ENCODE measurements at regions not wholly inside any gene's neighbourhood (a gene's known extent, or its start where the extent isn't known, plus 50 kb on each side); places are given as distances from the start of the nearest gene placed in this dataset.
"Not testable (repeated sequence)": the region's sequence is repeated elsewhere in the genome, so short reads cannot be mapped to it uniquely, and the experiment has no call there.

GRCh38 chr2:138373993-138374408 lies 127.6 kb upstream of the SPOPL start:
- ATAC-seq (ENCODE audit: low read depth) (no peak), DNase-seq (ENCODE audit: low spot score in 2 of 2) (no peak)
- no peak overlapping the region for H3K27ac Mint-ChIP-seq
- no peaks in the 10 kb centered on the region for H3K9me3 Mint-ChIP-seq
- no peaks in the 10 kb centered on the region for H3K27me3 Mint-ChIP-seq
- H3K4me1 Mint-ChIP-seq = no peaks in the 10 kb centered on the region
- peaks cover 2% of the 10 kb centered on the region for H3K36me3 Mint-ChIP-seq
- H3K4me3 Mint-ChIP-seq = no peak overlapping the region

- Mint-ChIP-seq H3K27ac (no peak overlapping the region), H3K27me3 (no peaks in the 10 kb centered on the region), H3K4me1 (no peaks in the 10 kb centered on the region), H3K9me3 (peaks cover 4% of the 10 kb centered on the region), H3K4me3 (no peak overlapping the region), H3K36me3 (peaks cover 5% of the 10 kb centered on the region)
- DNase-seq (ENCODE audit: low spot score in 2 of 2) (no peak), ATAC-seq (ENCODE audit: low read depth) (no peak)
Observed at GRCh38 chr2:138381373-138381772, 120.2 kb upstream of the SPOPL start.

GRCh38 chr2:138382672-138383071 lies 118.9 kb upstream of the SPOPL start:
- Mint-ChIP-seq H3K9me3 (peaks cover 4% of the 10 kb centered on the region), H3K4me1 (no peaks in the 10 kb centered on the region), H3K27me3 (no peaks in the 10 kb centered on the region), H3K27ac (no peak overlapping the region), H3K4me3 (no peak overlapping the region), H3K36me3 (peaks cover 5% of the 10 kb centered on the region)
- no peak for DNase-seq (ENCODE audit: low spot score in 2 of 2)
- no peak for ATAC-seq (ENCODE audit: low read depth)

- not testable (repeated sequence) for H3K36me3 Mint-ChIP-seq; DNase-seq (ENCODE audit: low spot score in 2 of 2); H3K4me3 Mint-ChIP-seq; H3K27ac Mint-ChIP-seq; H3K9me3 Mint-ChIP-seq; H3K4me1 Mint-ChIP-seq; ATAC-seq (ENCODE audit: low read depth); H3K27me3 Mint-ChIP-seq
Observed at GRCh38 chr2:138386191-138386590, 115.4 kb upstream of the SPOPL start.

DNA sequence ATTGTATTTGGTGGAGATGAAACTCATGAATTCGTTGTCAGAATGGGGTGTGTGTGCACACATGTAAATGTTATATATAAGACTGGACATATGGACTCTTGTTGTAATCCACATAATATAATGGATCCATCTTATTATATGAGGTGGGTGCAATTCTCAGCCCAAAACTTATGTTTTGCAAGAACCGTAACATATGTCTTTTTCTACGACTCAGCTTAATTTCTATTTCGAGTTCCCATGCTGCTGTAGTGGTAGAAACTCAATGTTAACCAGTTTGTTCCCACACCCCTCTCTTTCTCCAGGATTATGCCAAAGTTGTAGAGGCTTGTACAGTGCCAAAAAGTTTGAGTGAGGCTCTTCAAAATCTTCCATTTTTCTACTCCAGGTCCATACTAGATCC lies 112.5 kb upstream of the SPOPL start:
- DNase-seq (ENCODE audit: low spot score in 2 of 2) (no peak), ATAC-seq (ENCODE audit: low read depth) (no peak)
- H3K36me3 Mint-ChIP-seq = no peaks in the 10 kb centered on the region
- H3K27me3 Mint-ChIP-seq = no peaks in the 10 kb centered on the region
- no peak overlapping the region for H3K27ac Mint-ChIP-seq
- no peak overlapping the region for H3K4me3 Mint-ChIP-seq
- no peaks in the 10 kb centered on the region for H3K9me3 Mint-ChIP-seq
- H3K4me1 Mint-ChIP-seq = no peaks in the 10 kb centered on the region

DNA sequence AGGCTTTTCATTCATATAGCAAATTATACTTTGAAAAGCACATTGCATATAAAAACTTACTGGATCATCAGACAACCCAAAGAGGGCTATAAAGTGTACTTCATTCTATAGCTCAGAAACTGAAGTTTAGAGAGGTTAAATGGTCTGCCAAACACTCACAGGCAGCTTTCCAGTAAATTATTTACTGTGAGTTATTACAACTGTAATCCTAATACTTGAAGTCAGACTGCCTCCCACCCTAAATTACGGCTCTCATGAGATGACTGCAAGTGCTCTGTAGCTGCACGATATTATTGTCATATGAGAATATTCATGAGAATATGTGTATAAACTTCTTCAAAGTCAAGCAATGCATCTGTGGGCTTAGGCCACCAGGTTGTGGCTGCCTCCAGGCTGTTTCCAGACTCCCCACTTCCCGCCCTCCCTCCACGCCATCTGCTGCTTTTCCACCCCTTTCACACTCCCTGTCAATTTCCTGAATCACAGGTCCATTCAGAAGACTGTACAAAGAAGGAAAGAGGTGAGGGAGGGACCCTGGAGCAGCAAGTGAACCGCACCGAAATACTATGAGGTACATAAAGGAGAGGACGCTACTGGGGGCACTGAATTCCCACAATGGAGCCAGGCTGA lies 111.1 kb upstream of the SPOPL start:
- H3K9me3 Mint-ChIP-seq = no peaks in the 10 kb centered on the region
- H3K36me3 Mint-ChIP-seq = no peaks in the 10 kb centered on the region
- H3K4me1 Mint-ChIP-seq = no peaks in the 10 kb centered on the region
- H3K27me3 Mint-ChIP-seq = no peaks in the 10 kb centered on the region
- ATAC-seq (ENCODE audit: low read depth) (no peak), DNase-seq (ENCODE audit: low spot score in 2 of 2) (no peak)
- no peak overlapping the region for H3K27ac Mint-ChIP-seq
- H3K4me3 Mint-ChIP-seq = no peak overlapping the region

DNA sequence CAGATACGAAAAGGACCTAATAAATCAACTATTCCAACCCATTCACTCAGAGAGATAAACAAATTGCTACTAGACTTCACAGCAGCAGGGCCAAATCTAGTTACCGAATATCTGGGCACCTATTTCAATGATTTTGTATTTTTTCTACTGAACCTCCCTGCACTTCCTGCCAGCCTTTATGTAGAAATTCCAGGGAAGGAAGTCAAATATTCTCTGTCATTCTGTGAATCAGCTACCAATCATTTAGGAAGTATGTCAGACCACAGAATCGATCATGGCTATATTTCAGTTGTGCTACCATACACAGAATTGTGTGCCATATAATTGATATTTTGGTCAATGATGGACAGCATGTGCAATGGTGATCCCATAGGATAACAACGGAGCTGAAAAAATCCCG lies 109.6 kb upstream of the SPOPL start:
- no peak for ATAC-seq (ENCODE audit: low read depth)
- no peak overlapping the region for H3K27ac Mint-ChIP-seq
- no peaks in the 10 kb centered on the region for H3K4me1 Mint-ChIP-seq
- DNase-seq (ENCODE audit: low spot score in 2 of 2) = no peak
- no peaks in the 10 kb centered on the region for H3K9me3 Mint-ChIP-seq
- peaks cover 1% of the 10 kb centered on the region for H3K36me3 Mint-ChIP-seq
- no peak overlapping the region for H3K4me3 Mint-ChIP-seq
- no peaks in the 10 kb centered on the region for H3K27me3 Mint-ChIP-seq

GRCh38 chr2:138395565-138396306 lies 105.8 kb upstream of the SPOPL start:
- Mint-ChIP-seq H3K4me1 (no peaks in the 10 kb centered on the region), H3K27ac (no peak overlapping the region)

DNA sequence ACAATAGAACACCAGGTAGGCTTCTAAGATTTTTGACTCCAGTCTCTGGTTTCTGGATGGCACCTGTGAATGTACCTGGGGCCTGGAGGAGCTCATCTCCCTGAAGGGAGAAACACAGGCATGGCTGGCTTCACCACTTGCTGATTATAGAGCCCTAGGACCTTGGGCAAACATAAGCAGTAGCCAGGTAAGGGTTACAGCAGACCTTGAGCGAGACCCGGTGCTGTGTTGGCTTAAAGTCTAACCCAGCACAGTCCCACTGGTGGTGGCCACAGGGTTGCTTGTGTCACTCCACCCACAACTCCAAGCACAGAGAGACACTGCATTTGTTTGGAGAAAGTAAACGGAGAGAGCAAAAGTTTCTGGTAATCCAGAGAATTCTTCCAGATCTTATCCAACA lies 104.7 kb upstream of the SPOPL start:
- no peaks in the 10 kb centered on the region for H3K4me1 Mint-ChIP-seq
- H3K4me3 Mint-ChIP-seq = no peak overlapping the region
- ATAC-seq (ENCODE audit: low read depth) (no peak), DNase-seq (ENCODE audit: low spot score in 2 of 2) (no peak)
- H3K36me3 Mint-ChIP-seq = peaks cover 6% of the 10 kb centered on the region
- H3K27ac Mint-ChIP-seq = no peak overlapping the region
- no peaks in the 10 kb centered on the region for H3K27me3 Mint-ChIP-seq
- H3K9me3 Mint-ChIP-seq = peaks cover 18% of the 10 kb centered on the region

More at GRCh38 chr2:138395565-138396306, 105.8 kb upstream of the SPOPL start:
- Mint-ChIP-seq H3K36me3 (peaks cover 6% of the 10 kb centered on the region), H3K27me3 (no peaks in the 10 kb centered on the region), H3K4me3 (no peak overlapping the region), H3K9me3 (peaks cover 11% of the 10 kb centered on the region)
- ATAC-seq (ENCODE audit: low read depth) (no peak), DNase-seq (ENCODE audit: low spot score in 2 of 2) (no peak)

- no peak for ATAC-seq (ENCODE audit: low read depth)
- Mint-ChIP-seq H3K4me1 (no peaks in the 10 kb centered on the region), H3K36me3 (no peaks in the 10 kb centered on the region), H3K27ac (no peak overlapping the region), H3K27me3 (no peaks in the 10 kb centered on the region), H3K9me3 (peaks cover 10% of the 10 kb centered on the region), H3K4me3 (no peak overlapping the region)
- DNase-seq (ENCODE audit: low spot score in 2 of 2) = no peak
Observed at GRCh38 chr2:138403431-138403927, 98.1 kb upstream of the SPOPL start.

DNA sequence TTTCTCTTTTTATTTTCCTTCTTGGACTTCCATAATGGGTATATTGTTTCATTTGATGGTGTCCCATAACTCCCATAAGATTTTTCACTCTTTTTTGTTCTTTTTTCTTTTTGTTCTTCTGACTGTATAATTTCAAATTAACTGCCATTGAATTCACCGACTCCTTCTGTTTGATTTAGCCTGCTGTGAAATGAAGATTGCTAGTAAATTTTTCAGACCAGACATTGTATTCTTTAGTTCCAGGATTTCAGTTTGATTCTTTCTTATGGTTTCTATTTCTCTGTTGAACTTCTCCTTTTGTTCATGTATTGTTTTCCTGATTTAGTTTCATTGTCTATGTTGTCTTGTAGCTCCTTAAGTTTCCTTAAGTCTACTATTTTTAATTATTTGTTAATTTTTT lies 87.6 kb upstream of the SPOPL start:
- Mint-ChIP-seq H3K9me3 (peaks cover 21% of the 10 kb centered on the region), H3K4me3 (no peak overlapping the region), H3K27ac (no peak overlapping the region), H3K36me3 (peaks cover 11% of the 10 kb centered on the region), H3K4me1 (no peaks in the 10 kb centered on the region), H3K27me3 (peaks cover 2% of the 10 kb centered on the region)
- DNase-seq (ENCODE audit: low spot score in 2 of 2) (no peak), ATAC-seq (ENCODE audit: low read depth) (no peak)

GRCh38 chr2:138415985-138416384 lies 85.6 kb upstream of the SPOPL start:
- Mint-ChIP-seq H3K9me3 (peaks cover 19% of the 10 kb centered on the region), H3K36me3 (peaks cover 11% of the 10 kb centered on the region), H3K27ac (no peak overlapping the region), H3K4me1 (no peaks in the 10 kb centered on the region), H3K4me3 (no peak overlapping the region), H3K27me3 (peaks cover 2% of the 10 kb centered on the region)
- ATAC-seq (ENCODE audit: low read depth) (no peak), DNase-seq (ENCODE audit: low spot score in 2 of 2) (no peak)

GRCh38 chr2:138418453-138418852 lies 83.1 kb upstream of the SPOPL start:
- Mint-ChIP-seq H3K27ac (no peak overlapping the region), H3K27me3 (no peaks in the 10 kb centered on the region)
- no peak for ATAC-seq (ENCODE audit: low read depth)

GRCh38 chr2:138421315-138421970 lies 80.1 kb upstream of the SPOPL start:
- Mint-ChIP-seq H3K36me3 (peaks cover 8% of the 10 kb centered on the region), H3K4me3 (no peak overlapping the region), H3K27me3 (no peaks in the 10 kb centered on the region), H3K27ac (no peak overlapping the region), H3K4me1 (no peaks in the 10 kb centered on the region), H3K9me3 (peaks cover 10% of the 10 kb centered on the region)
- no peak for ATAC-seq (ENCODE audit: low read depth)
- DNase-seq (ENCODE audit: low spot score in 2 of 2) = no peak

More at GRCh38 chr2:138418453-138418852, 83.1 kb upstream of the SPOPL start:
- peaks cover 13% of the 10 kb centered on the region for H3K9me3 Mint-ChIP-seq
- DNase-seq (ENCODE audit: low spot score in 2 of 2) = no peak
- H3K36me3 Mint-ChIP-seq = peaks cover 6% of the 10 kb centered on the region
- no peak overlapping the region for H3K4me3 Mint-ChIP-seq
- H3K4me1 Mint-ChIP-seq = no peaks in the 10 kb centered on the region

Data from memory B cell (primary cell).